HG03575 (cell line): ENCODE measurements at regions not wholly inside any gene's neighbourhood (a gene's known extent, or its start where the extent isn't known, plus 50 kb on each side); places are given as distances from the start of the nearest gene placed in this dataset.
"Not testable (repeated sequence)": the region's sequence is repeated elsewhere in the genome, so short reads cannot be mapped to it uniquely, and the experiment has no call there.

Source experiments
- ATAC-seq: cut with Tn5 transposase; IDR thresholded peaks from one replicate; pipeline ENCODE4 v1.9.1; 2021; ENCODE audit not compliant: unreplicated experiment, insufficient number of reproducible peaks, low FRiP score; ENCODE audit errors: extremely low read depth

DNA sequence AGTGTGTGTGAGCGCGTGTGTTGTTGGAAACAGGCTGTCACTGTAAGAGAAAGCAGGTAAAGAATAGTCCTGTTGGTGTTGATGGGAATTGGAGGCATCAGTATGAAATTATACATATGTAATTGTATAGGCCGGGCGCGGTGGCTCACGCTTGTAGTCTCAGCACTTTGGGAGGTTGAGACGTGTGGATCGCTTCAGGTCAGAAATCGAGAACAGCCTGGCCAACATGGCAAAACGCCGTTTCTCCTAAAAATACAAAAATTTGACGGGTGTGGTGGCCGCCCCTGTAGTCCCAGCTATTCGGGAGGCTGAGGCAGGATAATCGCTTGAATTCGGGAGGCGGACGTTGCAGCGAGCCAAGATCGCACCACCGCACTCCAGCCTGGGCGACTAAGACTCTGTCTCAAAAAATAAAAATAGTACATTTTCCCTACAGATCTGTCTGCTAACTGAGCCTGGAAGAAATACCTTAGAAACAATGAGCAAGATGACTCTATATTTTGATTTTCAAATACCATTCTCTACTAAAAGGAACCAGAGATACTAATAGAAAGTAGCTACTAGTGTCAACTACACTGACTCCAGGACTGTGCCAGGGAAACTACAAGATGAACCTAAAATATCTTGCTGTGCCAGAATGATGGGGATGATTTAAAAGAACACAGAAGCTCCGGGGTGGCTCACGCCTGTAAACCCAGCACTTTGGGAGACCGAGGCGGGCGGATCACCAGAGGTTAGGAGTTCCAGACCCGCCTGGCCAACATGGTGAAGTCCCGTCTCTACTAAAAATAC is 110.8 kb downstream of the TRIM27 start:
- ATAC-seq: no peak

DNA sequence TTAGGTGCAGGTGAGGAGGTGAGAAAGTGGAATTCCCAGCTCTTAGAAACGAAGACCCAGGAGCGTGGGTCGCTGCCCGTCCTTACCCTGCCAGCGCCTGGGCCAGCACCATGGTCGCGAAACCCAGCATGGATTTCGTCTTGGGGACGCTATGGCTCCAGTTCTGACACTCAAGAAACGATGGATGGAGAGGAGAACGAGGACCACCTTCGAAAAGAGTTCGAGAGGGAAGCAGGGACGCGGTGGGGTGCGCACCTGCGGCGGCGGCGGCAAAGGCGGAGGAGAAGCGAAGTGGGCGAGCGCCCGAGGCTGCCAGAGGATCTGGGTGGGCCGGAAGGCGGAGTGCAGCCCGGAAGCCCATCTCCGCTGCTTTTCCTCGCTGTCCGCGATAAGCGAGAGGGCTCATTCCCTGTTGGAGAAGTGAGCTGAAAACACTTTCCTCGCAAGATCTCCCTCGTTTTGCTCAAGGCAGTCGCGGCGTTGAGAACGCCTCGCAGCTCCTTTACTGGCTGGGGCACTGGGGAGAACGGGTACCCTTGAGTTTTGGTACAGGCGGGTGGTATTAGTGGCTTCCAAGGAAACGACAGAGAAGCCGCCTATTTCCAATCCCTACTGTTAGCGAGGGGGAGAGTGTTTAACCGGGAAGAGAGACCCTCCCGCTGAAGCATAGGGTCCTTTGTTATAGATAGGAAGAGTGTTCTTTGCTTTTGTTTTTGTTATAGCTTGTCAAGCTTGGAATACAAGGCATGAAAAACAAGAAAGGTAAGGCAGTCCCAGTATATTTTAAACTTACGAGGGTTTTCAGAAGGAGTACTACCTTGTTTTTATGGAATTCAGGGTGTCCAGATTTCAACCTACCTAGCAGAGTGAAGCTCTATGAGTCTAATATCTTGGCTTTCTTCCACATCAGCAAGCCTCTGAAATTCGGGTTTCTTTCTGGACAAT is 109.5 kb downstream of the TRIM27 start:
- ATAC-seq: no peak

DNA sequence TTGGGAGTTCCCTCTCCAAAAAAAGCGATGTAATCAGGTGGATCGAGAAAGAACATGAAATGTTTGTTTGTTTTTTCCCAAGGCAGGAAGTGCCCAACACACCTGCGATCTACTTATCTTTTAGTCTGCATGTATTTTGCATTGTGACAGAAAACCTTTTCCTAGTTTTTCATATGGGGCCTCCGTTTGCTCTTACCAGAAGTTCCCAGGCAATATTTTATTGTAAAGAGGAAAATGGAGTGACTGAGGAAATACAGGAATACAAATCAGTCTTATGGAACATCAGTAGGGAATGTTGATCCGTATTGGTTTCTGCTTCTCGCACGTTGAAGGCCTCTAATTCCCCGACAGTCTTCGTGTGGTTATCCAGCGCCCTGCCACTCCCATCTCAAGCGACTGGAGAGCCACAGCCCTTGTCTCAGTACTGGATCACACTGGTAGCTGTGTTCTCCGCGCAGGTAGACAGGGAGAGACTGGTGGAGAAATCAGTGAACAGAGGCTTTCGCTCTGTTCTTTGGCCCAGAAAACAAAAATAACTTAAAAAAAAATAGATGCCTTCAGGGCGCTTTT is 107.4 kb downstream of the TRIM27 start:
- ATAC-seq: no peak

DNA sequence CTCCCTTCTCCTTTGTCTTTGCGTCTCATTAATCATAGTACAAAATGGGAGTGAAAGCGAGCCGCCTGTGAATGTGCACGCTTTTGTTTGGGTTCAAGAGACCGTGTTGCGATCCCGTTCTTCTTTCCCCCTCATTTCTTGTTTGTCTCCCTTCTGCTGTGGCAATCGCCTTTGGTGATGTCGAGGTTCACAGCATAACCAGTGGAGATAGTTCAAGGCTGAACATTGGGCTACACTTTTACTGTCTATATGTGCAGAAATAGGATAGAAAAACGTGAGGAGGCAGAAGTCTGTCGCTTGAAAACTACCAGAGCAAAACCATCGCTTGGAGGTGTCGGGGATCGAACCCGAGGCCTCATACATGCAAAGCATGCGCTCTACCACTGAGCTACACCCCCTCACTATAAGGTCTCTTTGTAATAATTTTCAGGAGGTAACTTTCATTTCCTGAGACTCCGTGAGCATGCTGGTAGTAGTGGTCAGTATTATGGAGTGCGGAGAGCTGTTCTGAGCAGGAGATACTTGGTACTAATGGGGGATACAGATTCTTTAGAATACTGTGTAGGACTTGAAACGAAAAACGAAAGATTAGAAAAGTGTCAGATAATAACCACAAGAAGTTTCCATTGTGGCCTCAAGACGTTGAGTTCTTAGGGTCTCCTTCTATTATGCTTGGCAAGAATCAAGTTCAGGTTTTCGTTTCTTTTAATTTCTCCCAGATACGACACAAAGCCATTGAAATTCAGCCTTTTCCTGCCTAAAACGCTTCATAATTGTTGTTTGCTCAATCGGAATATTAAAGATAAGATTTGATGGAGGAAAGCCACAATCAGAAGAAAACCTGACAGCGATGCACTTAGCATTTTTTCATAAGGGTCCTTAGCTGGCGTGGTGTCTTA is 106.6 kb downstream of the TRIM27 start:
- ATAC-seq: no peak

DNA sequence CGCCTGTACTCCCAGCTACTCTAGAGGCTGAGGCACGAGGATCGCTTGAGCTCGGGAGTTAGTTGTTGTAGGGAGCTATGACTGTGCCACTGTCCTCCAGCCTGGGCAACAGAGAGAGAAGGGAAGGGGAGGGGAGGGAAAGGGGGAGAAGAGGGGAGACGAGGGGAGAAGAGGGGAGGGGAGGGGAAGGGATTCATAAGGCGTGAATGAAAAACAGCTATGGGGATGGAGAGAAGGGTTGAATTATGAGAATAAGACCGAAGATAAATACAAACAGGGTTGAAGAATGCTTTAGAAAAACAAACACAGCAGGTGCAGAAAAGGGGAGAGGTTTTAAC is 106.0 kb downstream of the TRIM27 start:
- no peak for ATAC-seq

DNA sequence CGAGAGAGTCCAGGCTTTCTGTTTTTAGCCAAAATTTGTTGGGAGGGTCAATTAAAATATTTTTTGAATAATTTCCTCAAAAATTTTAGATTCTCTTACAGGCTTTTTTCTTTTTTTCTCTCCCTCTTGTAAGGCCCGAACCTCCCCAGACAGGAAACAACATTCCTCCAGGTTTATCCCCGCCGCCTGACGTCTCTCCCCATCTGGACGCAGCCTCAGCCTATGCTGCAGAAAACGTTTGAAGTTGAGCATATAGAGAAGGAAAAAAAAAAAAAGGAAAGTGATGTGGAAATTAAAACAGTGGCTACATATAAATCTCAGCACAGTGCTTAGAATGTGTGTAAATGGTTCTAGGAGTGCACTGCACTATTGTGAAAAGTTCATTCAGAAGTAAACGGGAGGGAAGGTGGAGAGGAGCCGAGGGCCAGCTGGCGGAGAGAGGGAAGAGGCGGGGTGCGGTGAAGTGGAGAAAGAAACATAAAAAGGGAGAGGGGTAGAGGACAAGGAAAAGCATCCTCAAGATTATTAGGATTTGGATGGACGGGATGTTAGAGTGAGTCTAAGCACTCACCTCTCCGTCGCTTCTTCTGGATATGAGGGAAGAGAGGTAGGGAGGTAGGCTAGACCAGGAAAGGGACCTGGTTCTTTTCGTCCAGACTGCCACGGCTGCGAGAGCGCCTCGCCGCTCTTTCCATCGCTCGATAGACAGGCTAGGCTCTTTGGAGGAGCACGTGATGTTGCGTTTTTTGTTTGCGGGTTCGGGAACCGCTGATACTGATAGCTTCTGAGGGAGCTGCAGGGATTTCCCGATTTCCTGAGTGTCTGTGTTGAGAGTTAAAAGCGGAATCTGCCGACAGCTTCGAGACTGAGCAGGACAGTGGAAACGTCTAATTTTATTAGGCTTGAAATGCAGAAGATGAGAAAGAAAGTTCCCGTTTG is 98.7 kb downstream of the TRIM27 start:
- ATAC-seq: no peak

DNA sequence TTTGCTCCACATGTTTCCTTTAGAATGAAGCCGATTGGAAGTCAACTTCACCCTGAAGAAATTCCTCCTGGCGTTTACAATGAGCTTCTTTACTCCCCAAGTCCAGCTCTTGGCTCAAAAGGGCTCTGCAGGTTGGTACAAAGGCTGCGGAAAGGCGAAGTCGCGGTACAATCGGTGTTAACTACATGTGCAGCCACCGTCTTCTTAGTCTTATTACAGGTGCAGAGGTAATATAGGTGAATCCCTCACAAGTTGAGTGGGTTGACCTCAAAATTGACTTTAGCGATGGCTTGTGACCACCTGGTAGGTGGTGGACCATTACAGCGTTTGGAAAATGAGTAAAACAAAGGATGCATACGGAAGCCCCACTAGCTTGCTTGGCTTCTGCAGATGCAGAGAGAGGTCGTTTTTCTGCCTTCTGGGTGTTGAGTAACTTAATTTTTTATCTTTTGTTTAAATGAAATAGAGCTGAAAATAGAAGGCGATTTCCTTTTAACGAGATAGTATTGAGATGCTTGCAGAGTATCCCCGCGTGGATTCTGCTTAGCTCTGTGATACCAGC is 98.0 kb downstream of the TRIM27 start:
- no peak for ATAC-seq

DNA sequence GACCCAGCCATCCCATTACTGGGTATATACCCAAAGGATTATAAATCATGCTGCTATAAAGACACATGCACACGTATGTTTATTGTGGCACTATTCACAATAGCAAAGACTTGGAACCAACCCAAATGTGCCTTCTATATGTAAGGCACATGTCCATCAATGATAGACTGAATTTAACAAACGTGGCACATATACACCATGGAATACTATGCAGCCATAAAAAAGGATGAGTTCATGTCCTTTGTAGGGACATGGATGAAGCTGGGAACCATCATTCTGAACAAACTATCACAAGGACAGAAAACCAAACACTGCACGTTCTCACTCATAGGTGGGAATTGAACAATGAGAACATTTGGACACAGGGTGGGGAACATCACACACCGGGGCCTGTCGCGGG is 92.1 kb downstream of the TRIM27 start:
- not testable (repeated sequence) for ATAC-seq

DNA sequence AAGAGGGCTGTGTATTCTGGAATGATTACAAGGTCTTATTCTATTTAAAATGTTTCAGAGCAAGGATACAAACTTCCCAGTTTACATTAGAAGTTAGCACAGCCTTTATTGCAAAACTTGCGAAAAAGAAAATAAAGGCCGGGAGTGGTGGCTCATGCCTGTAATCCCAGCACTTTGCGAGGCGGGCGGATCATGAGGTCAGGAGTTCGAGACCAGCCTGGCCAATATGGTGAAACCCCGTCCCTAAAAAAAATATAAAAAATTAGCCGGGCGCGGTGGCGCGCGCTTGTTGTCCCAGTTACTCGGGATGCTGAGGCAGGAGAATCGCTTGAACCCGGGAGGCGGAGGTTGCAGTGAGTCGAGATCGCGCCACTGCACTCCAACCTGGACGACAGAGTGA is 87.1 kb downstream of the TRIM27 start:
- not testable (repeated sequence) for ATAC-seq

DNA sequence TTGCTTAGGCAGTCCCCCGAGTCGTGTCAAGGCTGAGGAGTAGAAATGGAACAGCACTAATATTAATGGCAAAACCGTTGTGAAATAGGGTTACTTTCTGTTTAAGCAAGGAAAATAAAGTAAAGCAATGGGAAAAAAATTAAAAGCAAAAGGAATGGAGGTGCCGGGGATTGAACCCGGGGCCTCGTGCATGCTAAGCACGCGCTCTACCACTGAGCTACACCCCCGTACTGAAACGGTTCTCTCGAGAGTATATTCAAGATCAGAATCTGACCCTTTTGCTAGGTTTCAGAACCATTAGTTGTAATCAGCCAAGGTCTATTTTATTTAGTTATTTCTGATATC is 85.5 kb downstream of the TRIM27 start:
- no peak for ATAC-seq

DNA sequence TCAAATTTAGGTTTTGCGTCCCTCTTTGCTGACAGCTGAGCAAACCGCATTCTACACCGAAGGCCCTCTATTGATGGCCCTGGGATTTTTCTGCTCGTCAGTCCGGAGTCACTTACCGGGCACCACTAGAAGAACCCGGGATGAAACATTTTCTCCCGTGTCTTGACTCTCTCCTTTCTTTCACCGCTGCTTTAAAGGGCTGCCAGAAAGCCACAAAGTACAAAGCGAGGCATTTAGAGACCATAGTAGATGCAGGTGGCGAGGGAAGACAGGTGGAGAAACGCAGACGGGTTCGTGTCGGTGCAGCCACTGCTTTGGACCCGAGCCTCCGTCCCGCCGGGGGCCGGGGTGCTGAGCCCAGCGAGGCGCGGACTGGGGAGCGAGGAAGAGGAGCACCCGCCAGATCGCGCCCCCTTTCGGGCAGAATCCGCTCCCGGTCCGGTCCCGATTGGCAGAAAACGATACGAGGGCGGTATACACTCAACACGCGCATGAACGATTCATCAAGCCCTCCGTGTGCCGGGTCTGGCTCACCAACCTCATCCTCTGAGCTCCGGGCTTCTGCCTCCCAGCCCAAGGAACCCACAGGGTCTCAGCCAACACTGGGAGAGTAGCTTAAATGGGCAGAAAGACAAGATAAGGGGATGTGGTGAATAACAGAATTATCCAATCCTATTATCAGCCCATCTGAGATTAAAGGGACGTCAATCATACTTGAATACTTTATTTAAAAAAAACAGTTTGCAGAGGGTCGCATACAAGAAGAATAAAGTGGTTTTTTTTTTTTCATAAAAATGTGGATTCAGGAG is 84.9 kb downstream of the TRIM27 start:
- ATAC-seq: no peak

DNA sequence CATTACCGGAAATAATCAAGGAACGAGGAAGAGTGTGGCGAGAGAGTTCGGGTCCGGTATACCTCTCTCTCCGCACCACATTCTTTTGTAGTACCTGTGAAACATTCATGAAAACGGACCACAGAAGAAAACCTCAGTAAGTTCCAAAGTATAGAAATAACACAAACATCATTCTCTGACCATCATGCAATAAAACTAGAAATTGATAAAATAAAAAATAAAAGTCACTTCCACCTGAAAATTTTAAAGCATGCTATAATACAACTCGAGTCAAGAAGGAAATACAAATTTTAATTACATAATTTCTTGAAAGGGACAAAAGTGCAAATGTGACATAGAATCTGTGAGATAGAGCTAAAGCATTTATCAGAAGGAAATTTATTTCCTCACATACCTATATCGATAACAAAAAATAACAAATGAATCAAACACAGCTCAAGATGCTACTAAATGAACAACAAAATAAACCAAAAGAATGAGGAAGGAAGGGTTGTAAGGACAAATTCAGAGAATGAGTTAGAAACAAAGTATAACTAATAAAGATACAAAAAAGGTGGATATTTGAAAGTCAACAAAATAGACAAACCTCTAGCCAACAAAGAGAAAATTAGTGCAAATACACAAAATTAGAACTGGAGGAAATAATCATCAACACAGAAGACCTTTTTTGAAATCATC is 84.2 kb downstream of the TRIM27 start:
- ATAC-seq: no peak

DNA sequence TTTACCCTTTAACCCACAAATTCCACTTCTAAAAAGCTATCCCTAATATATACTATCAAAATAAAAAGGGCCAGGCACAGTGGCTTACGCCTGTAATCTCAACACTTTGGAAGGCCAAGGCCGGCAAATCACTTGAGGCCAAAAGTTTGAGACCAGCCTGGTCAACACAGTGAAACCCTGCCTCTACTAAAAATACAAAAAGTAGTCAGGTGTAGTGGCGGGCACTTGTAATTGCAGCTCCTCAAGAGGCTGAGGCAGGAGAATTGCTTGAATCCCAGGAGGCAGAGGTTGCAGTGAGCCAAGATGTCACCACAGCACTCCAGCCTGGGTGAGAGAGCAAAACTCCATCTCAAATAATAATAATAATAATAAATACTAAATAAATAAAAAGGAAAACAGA is 82.5 kb downstream of the TRIM27 start:
- no peak for ATAC-seq

DNA sequence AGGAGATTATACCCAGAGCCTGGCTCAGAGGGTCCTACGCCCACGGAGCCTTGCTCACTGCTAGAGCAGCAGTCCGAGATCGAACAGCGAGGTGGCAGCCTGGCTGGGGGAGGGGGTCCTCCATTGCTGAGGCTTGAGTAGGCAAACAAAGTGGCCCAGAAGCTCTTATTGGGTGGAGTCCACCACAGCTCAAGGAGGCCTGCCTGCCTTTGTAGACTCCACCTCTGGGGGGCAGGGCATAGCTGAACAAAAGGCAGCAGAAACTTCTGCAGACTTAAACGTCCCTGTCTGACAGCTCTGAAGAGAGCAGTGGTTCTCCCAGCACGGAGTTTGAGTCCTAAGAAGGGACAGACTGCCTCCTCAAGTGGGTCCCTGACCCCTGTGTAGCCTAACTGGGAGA is 75.0 kb downstream of the TRIM27 start:
- not testable (repeated sequence) for ATAC-seq
